ENCODE measurements at regions not wholly inside any gene's neighbourhood (a gene's known extent, or its start where the extent isn't known, plus 50 kb on each side); places are given as distances from the start of the nearest gene placed in this dataset.

- Histone ChIP-seq H3K36me3 (ENCODE audit: control insufficient read depth in 1 of 2, insufficient read depth in 2 of 2, low read length in 1 of 2) (no peaks in the 10 kb centered on the region), H3K4me1 (ENCODE audit: control insufficient read depth in 1 of 2, insufficient read depth in 2 of 2, low read length in 2 of 2) (no peaks in the 10 kb centered on the region), H3K4me3 (ENCODE audit: low read length in 2 of 2) (no peak overlapping the region), H3K9me3 (ENCODE audit: control insufficient read depth, low read length) (no peaks in the 10 kb centered on the region), H3K27ac (ENCODE audit: low read depth in 1 of 2, low read length in 2 of 2) (no peak overlapping the region), H3K27me3 (ENCODE audit: control insufficient read depth in 1 of 2, insufficient read depth in 2 of 2, low read length in 1 of 2) (no peaks in the 10 kb centered on the region)
- intact Hi-C loops (cut with DNase I), result no loop called here
- ATAC-seq (ENCODE audit: low FRiP score), result no peak
- 91 to 97% methylated on average over 1 of the region's 1 CpG for WGBS, 2 donors
- no peak for DNase-seq
These were observed 51.9 kb upstream of the TMC3 start for GRCh38 chr15:81425905-81426304.
